ENCODE measurements at regions not wholly inside any gene's neighbourhood (a gene's known extent, or its start where the extent isn't known, plus 50 kb on each side); places are given as distances from the start of the nearest gene placed in this dataset.

- TF ChIP-seq, protein P1, sequence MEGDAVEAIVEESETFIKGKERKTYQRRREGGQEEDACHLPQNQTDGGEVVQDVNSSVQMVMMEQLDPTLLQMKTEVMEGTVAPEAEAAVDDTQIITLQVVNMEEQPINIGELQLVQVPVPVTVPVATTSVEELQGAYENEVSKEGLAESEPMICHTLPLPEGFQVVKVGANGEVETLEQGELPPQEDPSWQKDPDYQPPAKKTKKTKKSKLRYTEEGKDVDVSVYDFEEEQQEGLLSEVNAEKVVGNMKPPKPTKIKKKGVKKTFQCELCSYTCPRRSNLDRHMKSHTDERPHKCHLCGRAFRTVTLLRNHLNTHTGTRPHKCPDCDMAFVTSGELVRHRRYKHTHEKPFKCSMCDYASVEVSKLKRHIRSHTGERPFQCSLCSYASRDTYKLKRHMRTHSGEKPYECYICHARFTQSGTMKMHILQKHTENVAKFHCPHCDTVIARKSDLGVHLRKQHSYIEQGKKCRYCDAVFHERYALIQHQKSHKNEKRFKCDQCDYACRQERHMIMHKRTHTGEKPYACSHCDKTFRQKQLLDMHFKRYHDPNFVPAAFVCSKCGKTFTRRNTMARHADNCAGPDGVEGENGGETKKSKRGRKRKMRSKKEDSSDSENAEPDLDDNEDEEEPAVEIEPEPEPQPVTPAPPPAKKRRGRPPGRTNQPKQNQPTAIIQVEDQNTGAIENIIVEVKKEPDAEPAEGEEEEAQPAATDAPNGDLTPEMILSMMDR (conservative IDR thresholded peaks at IDR 0.05): no peak
- no peak for TF ChIP-seq EZH2 (IDR thresholded peaks at IDR 0.05; ENCODE audit: low read depth)
Measured at GRCh38 chr14:86797075-86797351, 1196.0 kb downstream of the GALC start.

Measured in PC-9 (cell line).